Pancreas (tissue), 10 donors: ENCODE measurements at regions not wholly inside any gene's neighbourhood (a gene's known extent, or its start where the extent isn't known, plus 50 kb on each side); places are given as distances from the start of the nearest gene placed in this dataset.

Source experiments
- ATAC-seq, 4 donors: fragments of 200-7000 bp; cut with Tn5 transposase; one replicate each; pipeline versions ENCODE4 v1.8.0 to v1.9.1; 2020; ENCODE audit warnings: mild to moderate bottlenecking in 4 of 4, moderate library complexity in 4 of 4
- DNase-seq, 6 donors: peaks; one replicate each; pipeline ENCODE4 v3.0.0-alpha.2; 2020
- FAIRE-seq: peaks from 2 replicates; lab custom pipeline; 2012; peaks lifted over from hg19 to GRCh38; lab: Jason Lieb, UNC
- H3K27ac ChIP-seq, 4 donors: fragments of 200-600 bp; sonication (generic); 1 replicate in 3 of 4; 2 replicates in 1 of 4; pipeline versions ENCODE4 v1.5.0 to v1.8.0; 2020
- H3K27me3 ChIP-seq, 4 donors: fragments of 200-600 bp; one replicate each; pipeline ENCODE4 v1.8.0; 2021
- H3K36me3 ChIP-seq, 3 donors: fragments of 200-600 bp; sonication (generic) in 1 of 3; one replicate each; pipeline versions ENCODE4 v1.5.0 to v1.8.0; 2020 to 2021
- H3K4me1 ChIP-seq, 3 donors: fragments of 200-600 bp; one replicate each; pipeline ENCODE4 v1.8.0; 2021
- H3K4me3 ChIP-seq, 4 donors: fragments of 200-600 bp; sonication (generic) in 2 of 4; one replicate each; pipeline versions ENCODE4 v1.5.0 to v1.8.0; 2020 to 2021
- H3K9me3 ChIP-seq, 4 donors: fragments of 200-600 bp; one replicate each; pipeline ENCODE4 v1.8.0; 2021
- CTCF ChIP-seq, 4 donors: fragments of 200-600 bp; sonication (generic) in 3 of 4; IDR thresholded peaks; one replicate each; pipeline versions ENCODE4 v1.5.0 to v1.8.0; 2021; ENCODE audit warnings: antibody characterized with exemption in 4 of 4
- WGBS, 2 donors: extraction: QIAGEN DNeasy Blood & Tissue Kit; methylation state at CpG; one replicate each; pipeline ENCODE4 v1.1.7; 2013; 5-methylcytosine and 5-hydroxymethylcytosine counted together
- intact Hi-C, 3 donors: fragments of 100-400 bp; cut with DNase I; formaldehyde crosslinking; loops; one replicate each; pipeline versions ENCODE4 v1.11.1 to v1.14.2; 2022
- donor health status: healthy with polysubstance abuse.
- donor health status: DM: no; HTN: no; CAD: no; lungs with moderate emphysema.
- donor health status: DM: no; HTN: no; CAD: no.
- donor health status: control.
- donor health status: control.
- donor health status: Bipolar disorder and iron deficiency.
- donor health status: DM: yes; HTN: yes; CAD: no.
- donor health status: DM: no; HTN: no; CAD: no.
- donor health status: DM: no; HTN: no; CAD: no.
- donor health status: DM: yes; HTN: yes; CAD: no.

- intact Hi-C loops = no loop called here
- ATAC-seq (no peak), DNase-seq (no peak), FAIRE-seq (no peak)
- no peaks in the 10 kb centered on the region for H3K27me3 ChIP-seq
- H3K27ac ChIP-seq = no peak overlapping the region
- WGBS, 2 donors = 75 to 81% methylated on average over 13 of the region's 13 CpGs
- no peak overlapping the region for H3K4me3 ChIP-seq
- H3K36me3 ChIP-seq = no peaks in the 10 kb centered on the region
- TF ChIP-seq CTCF (IDR thresholded peaks at IDR 0.05) = no peak
- H3K9me3 ChIP-seq = no peaks in the 10 kb centered on the region
- no peaks in the 10 kb centered on the region for H3K4me1 ChIP-seq
Observed at GRCh38 chr14:57091030-57091608, 177.6 kb downstream of the EXOC5 start.

GRCh38 chr14:57089901-57090300 is 178.8 kb downstream of the EXOC5 start:
- no peaks in the 10 kb centered on the region for H3K9me3 ChIP-seq
- no peaks in the 10 kb centered on the region for H3K4me1 ChIP-seq
- no peaks in the 10 kb centered on the region for H3K27me3 ChIP-seq
- H3K27ac ChIP-seq = no peak overlapping the region
- H3K4me3 ChIP-seq = no peak overlapping the region
- ATAC-seq = no peak
- TF ChIP-seq CTCF (IDR thresholded peaks at IDR 0.05) = no peak
- DNase-seq = no peak
- WGBS, 2 donors = 33 to 34% methylated on average over 2 of the region's 2 CpGs
- intact Hi-C loops = no loop called here
- no peak for FAIRE-seq
- H3K36me3 ChIP-seq = no peaks in the 10 kb centered on the region

- TF ChIP-seq CTCF (IDR thresholded peaks at IDR 0.05) = no peak
- Histone ChIP-seq H3K27ac (no peak overlapping the region), H3K36me3 (no peaks in the 10 kb centered on the region), H3K4me1 (no peaks in the 10 kb centered on the region), H3K9me3 (no peaks in the 10 kb centered on the region), H3K4me3 (no peak overlapping the region), H3K27me3 (no peaks in the 10 kb centered on the region)
- WGBS, 2 donors = 61% methylated on average over 2 of the region's 2 CpGs
- intact Hi-C loops = no loop called here
- no peak for FAIRE-seq
- DNase-seq = no peak
- ATAC-seq = no peak
Observed at GRCh38 chr14:57087841-57088240, 180.9 kb downstream of the EXOC5 start.

GRCh38 chr14:57086271-57087162 is 182.2 kb downstream of the EXOC5 start:
- intact Hi-C loops = no loop called here
- DNase-seq = no peak
- Histone ChIP-seq H3K4me1 (no peaks in the 10 kb centered on the region), H3K4me3 (no peak overlapping the region), H3K27ac (no peak overlapping the region), H3K36me3 (no peaks in the 10 kb centered on the region), H3K27me3 (no peaks in the 10 kb centered on the region), H3K9me3 (no peaks in the 10 kb centered on the region)
- TF ChIP-seq CTCF (IDR thresholded peaks at IDR 0.05) = no peak
- no peak for FAIRE-seq
- 41 to 44% methylated on average over 7 of the region's 7 CpGs for WGBS, 2 donors
- ATAC-seq = no peak

- Histone ChIP-seq H3K27ac (no peak overlapping the region), H3K9me3 (no peaks in the 10 kb centered on the region), H3K4me3 (no peak overlapping the region), H3K36me3 (no peaks in the 10 kb centered on the region), H3K27me3 (no peaks in the 10 kb centered on the region), H3K4me1 (no peaks in the 10 kb centered on the region)
- ATAC-seq (no peak), DNase-seq (peak in 1 of 6 donors; percentile 14), FAIRE-seq (no peak)
- TF ChIP-seq CTCF (IDR thresholded peaks at IDR 0.05) = no peak
- intact Hi-C loops = no loop called here
- WGBS, 2 donors = 55 to 62% methylated on average over 3 of the region's 3 CpGs
Observed at GRCh38 chr14:57085801-57086200, 182.9 kb downstream of the EXOC5 start.
